Panc1 (cell line): ENCODE measurements at regions not wholly inside any gene's neighbourhood (a gene's known extent, or its start where the extent isn't known, plus 50 kb on each side); places are given as distances from the start of the nearest gene placed in this dataset.

ENCODE experiments used
- ATAC-seq: fragments of 200-7000 bp; cut with Tn5 transposase; 2 replicates; pipeline ENCODE4 v1.9.1; 2020; ENCODE audit warnings: mild to moderate bottlenecking, moderate library complexity
- BruUV-seq: library from RNA; stranded (reverse); fragments of 400-500 nt; replicated peaks from 2 replicates; lab custom pipeline; 2021; lab: Mats Ljungman, UMichigan
- CTCF ChIA-PET: fragments of 300-600 bp; sonication (Branson Sonifier 250); formaldehyde crosslinking; loops from one replicate; lab custom pipeline; 2022; ENCODE audit warnings: antibody characterized with exemption; lab: Charles Lee
- POLR2A ChIA-PET: fragments of 300-600 bp; sonication (Branson Sonifier 250); formaldehyde crosslinking; loops from one replicate; lab custom pipeline; 2022; ENCODE audit warnings: antibody characterized with exemption; lab: Charles Lee
- DNase-seq: peaks from one replicate; pipeline ENCODE4 v3.0.0-alpha.2; 2010; ENCODE audit warnings: low read depth, low spot score
- H3K27ac ChIP-seq: 2 replicates; pipeline ENCODE4 v1.5.1; 2011; ENCODE audit warnings: mild to moderate bottlenecking, low read length, inconsistent platforms
- H3K27me3 ChIP-seq: fragments of 200-500 bp; sonication (Bioruptor generic); 2 replicates; pipeline ENCODE4 v1.6.0; 2014; ENCODE audit warnings: low read length, inconsistent platforms; ENCODE audit not compliant: control insufficient read depth, insufficient read depth
- H3K36me3 ChIP-seq: fragments of 200-500 bp; sonication (Bioruptor generic); 2 replicates; pipeline ENCODE4 v1.5.1; 2014; ENCODE audit warnings: inconsistent platforms, mild to moderate bottlenecking, low read length, moderate library complexity; ENCODE audit not compliant: control insufficient read depth, insufficient read depth
- H3K4me1 ChIP-seq: 2 replicates; pipeline ENCODE4 v1.5.1; 2011; ENCODE audit warnings: inconsistent platforms, mild to moderate bottlenecking, low read length, moderate library complexity; ENCODE audit not compliant: control insufficient read depth, insufficient read depth
- H3K4me3 ChIP-seq, 2 experiments: 2 replicates each; pipeline ENCODE4 v1.5.1; 2011 to 2012; ENCODE audit warnings: low read depth in 2 of 2, low read length in 2 of 2, mild to moderate bottlenecking in 2 of 2, inconsistent platforms in 1 of 2, moderate library complexity in 1 of 2
- H3K9me3 ChIP-seq: fragments of 200-500 bp; sonication (Bioruptor generic); 2 replicates; pipeline ENCODE4 v1.5.1; 2014; ENCODE audit warnings: low read depth, mild to moderate bottlenecking, inconsistent platforms, low read length, moderate library complexity; ENCODE audit not compliant: control insufficient read depth, insufficient read depth
- CTCF ChIP-seq: fragments of 450-650 bp; IDR thresholded peaks from 2 replicates; pipeline ENCODE4 v1.5.1; 2017; ENCODE audit warnings: mild to moderate bottlenecking
- POLR2AphosphoS5 ChIP-seq: IDR thresholded peaks from 2 replicates; pipeline ENCODE4 v1.6.1; 2012; ENCODE audit warnings: mild to moderate bottlenecking, low read depth, low read length, moderate library complexity
- REST ChIP-seq, 2 experiments: IDR thresholded peaks; 2 replicates each; pipeline ENCODE4 v1.6.1; 2011 to 2012; ENCODE audit warnings: low read depth in 2 of 2, control low read depth in 1 of 2, low read length in 1 of 2, mild to moderate bottlenecking in 1 of 2, moderate library complexity in 1 of 2; ENCODE audit not compliant: insufficient read depth in 1 of 2
- SIN3A ChIP-seq: IDR thresholded peaks from 2 replicates; pipeline ENCODE4 v1.6.1; 2012; ENCODE audit warnings: low read depth, mild to moderate bottlenecking, low read length, moderate library complexity, borderline replicate concordance; ENCODE audit not compliant: insufficient read depth
- TCF7L2 ChIP-seq: IDR thresholded peaks from 2 replicates; pipeline ENCODE4 v1.6.1; 2011; ENCODE audit warnings: mild to moderate bottlenecking, low read depth, low read length, inconsistent platforms
- in situ Hi-C: cut with HindIII; loops from 2 replicates; pipeline ENCODE4 v1.10.0; 2016; ENCODE audit warnings: low sequenced_read_pairs, low pct_unique_long_range_greater_than_20kb
- intact Hi-C: fragments of 100-400 bp; cut with micrococcal nuclease; formaldehyde crosslinking; loops from one replicate; pipeline ENCODE4 v1.10.0; 2022; ENCODE audit not compliant: unreplicated experiment

- H3K4me3 ChIP-seq: no peak overlapping the region
- intact Hi-C loops (no loop called here), in situ Hi-C loops (no loop called here)
- ChIA-PET CTCF (no interaction called here), POLR2A (no interaction called here)
- no peaks in the 10 kb centered on the region for H3K36me3 ChIP-seq
- no peak for ATAC-seq
- no peak overlapping the region for H3K27ac ChIP-seq
- no peak for TF ChIP-seq TCF7L2
- no peak for TF ChIP-seq CTCF
- TF ChIP-seq REST (IDR thresholded peaks at IDR 0.05; ENCODE audit: insufficient read depth in 1 of 2, low read depth in 2 of 2, low read length in 1 of 2): no peak
- TF ChIP-seq POLR2AphosphoS5: no peak
- TF ChIP-seq SIN3A: no peak
- peaks cover 10% of the 10 kb centered on the region for H3K4me1 ChIP-seq
- no peak for DNase-seq
- H3K27me3 ChIP-seq: peaks cover 4% of the 10 kb centered on the region; the same call in 1 of the 2 replicates
- no peaks in the 10 kb centered on the region for H3K9me3 ChIP-seq
- BruUV-seq: no TSS peak
Observed at GRCh38 chr20:48294196-48294595, 508.9 kb upstream of the SULF2 start.

GRCh38 chr20:48293671-48294070, 508.4 kb upstream of the SULF2 start:
- TF ChIP-seq POLR2AphosphoS5 (no peak), TCF7L2 (no peak), REST (IDR thresholded peaks at IDR 0.05; ENCODE audit: insufficient read depth in 1 of 2, low read depth in 2 of 2, low read length in 1 of 2) (no peak), SIN3A (no peak), CTCF (no peak)
- Histone ChIP-seq H3K4me1 (peaks cover 7% of the 10 kb centered on the region), H3K4me3 (no peak overlapping the region), H3K9me3 (no peaks in the 10 kb centered on the region), H3K27me3 (peaks cover 4% of the 10 kb centered on the region; the same call in 1 of the 2 replicates), H3K36me3 (no peaks in the 10 kb centered on the region), H3K27ac (no peak overlapping the region)
- intact Hi-C loops: no loop called here
- in situ Hi-C loops: no loop called here
- ChIA-PET CTCF (no interaction called here), POLR2A (no interaction called here)
- no TSS peak for BruUV-seq
- DNase-seq (no peak), ATAC-seq (no peak)
